A549 (cell line): ENCODE measurements at regions not wholly inside any gene's neighbourhood (a gene's known extent, or its start where the extent isn't known, plus 50 kb on each side); places are given as distances from the start of the nearest gene placed in this dataset.
"Not testable (repeated sequence)": the region's sequence is repeated elsewhere in the genome, so short reads cannot be mapped to it uniquely, and the experiment has no call there.

Experiments used
- CTCF ChIP-seq: fragments of >200 bp; sonication (Bioruptor Twin); formaldehyde crosslinking; IDR thresholded peaks from 3 replicates; pipeline ENCODE4 v1.5.1; 2016
- HMGXB4 ChIP-seq: fragments of 250-450 bp; sonication (Bioruptor Pico); IDR thresholded peaks from 2 replicates; pipeline ENCODE4 v1.5.0; 2021; ENCODE audit warnings: mild to moderate bottlenecking, moderate library complexity, borderline replicate concordance
- KDM1A ChIP-seq: fragments of 200-600 bp; sonication (generic); IDR thresholded peaks from 2 replicates; pipeline ENCODE4 v1.6.1; 2016; ENCODE audit warnings: low read depth, mild to moderate bottlenecking
- MAX ChIP-seq: IDR thresholded peaks from 2 replicates; pipeline ENCODE4 v1.6.1; 2012
- MYC ChIP-seq: IDR thresholded peaks from 2 replicates; pipeline ENCODE4 v1.6.1; 2012; ENCODE audit warnings: mild to moderate bottlenecking, inconsistent platforms, low read length, improper control_type of control experiment, borderline replicate concordance
- POLR2A ChIP-seq: IDR thresholded peaks from 2 replicates; pipeline ENCODE4 v1.6.1; 2012; ENCODE audit warnings: mild to moderate bottlenecking, low read length
- POLR2AphosphoS2 ChIP-seq: conservative IDR thresholded peaks from 2 replicates; pipeline ENCODE4 v1.6.1; 2012; ENCODE audit warnings: low read length, improper control_type of control experiment, inconsistent platforms
- REST ChIP-seq: fragments of 200-600 bp; sonication (generic); IDR thresholded peaks from 2 replicates; pipeline ENCODE4 v1.6.1; 2016; ENCODE audit warnings: antibody characterized with exemption, mild to moderate bottlenecking, moderate library complexity
- RNF2 ChIP-seq: fragments of 200-600 bp; sonication (generic); IDR thresholded peaks from 2 replicates; pipeline ENCODE4 v1.6.1; 2016; ENCODE audit warnings: low read depth, mild to moderate bottlenecking, antibody characterized with exemption, moderate library complexity, borderline replicate concordance
- USF2 ChIP-seq: fragments of 450-650 bp; IDR thresholded peaks from 2 replicates; pipeline ENCODE4 v1.6.1; 2014; ENCODE audit warnings: antibody characterized with exemption

- TF ChIP-seq POLR2A; RNF2; USF2; CTCF; HMGXB4 (CRISPR knock-in tag); MYC; KDM1A; MAX; REST; POLR2AphosphoS2: not testable (repeated sequence)
These were observed 353.9 kb upstream of the TGIF2LX start for GRCh38 chrX:89567787-89568186.
